OCI-LY1 (cell line): ENCODE measurements at regions not wholly inside any gene's neighbourhood (a gene's known extent, or its start where the extent isn't known, plus 50 kb on each side); places are given as distances from the start of the nearest gene placed in this dataset.

ENCODE experiments used
- H2AFZ ChIP-seq: fragments of 200-600 bp; sonication (generic), shearing (Covaris generic); 2 replicates; pipeline ENCODE4 v1.6.0; 2014; ENCODE audit warnings: antibody characterized with exemption, mild to moderate bottlenecking, low read length
- H3F3A ChIP-seq: fragments of 200-600 bp; sonication (generic), shearing (Covaris generic); 2 replicates; pipeline ENCODE4 v1.6.0; 2014; ENCODE audit warnings: mild to moderate bottlenecking, antibody characterized with exemption, low read length, moderate library complexity; ENCODE audit not compliant: insufficient read depth
- H3K27ac ChIP-seq: fragments of 200-600 bp; sonication (generic); 2 replicates; pipeline ENCODE4 v1.5.1; 2014; ENCODE audit warnings: low read length, mixed run types, mild to moderate bottlenecking, low read depth; ENCODE audit not compliant: poor library complexity, severe bottlenecking
- H3K27me3 ChIP-seq: fragments of 200-600 bp; sonication (generic); 2 replicates; pipeline ENCODE4 v1.6.0; 2014; ENCODE audit warnings: antibody characterized with exemption, mild to moderate bottlenecking, low read length, moderate library complexity; ENCODE audit not compliant: insufficient read depth
- H3K36me3 ChIP-seq: fragments of 200-600 bp; sonication (generic); 2 replicates; pipeline ENCODE4 v1.6.1; 2014; ENCODE audit warnings: mild to moderate bottlenecking, antibody characterized with exemption, low read length, moderate library complexity, mixed read lengths; ENCODE audit not compliant: insufficient read depth
- H3K4me1 ChIP-seq: fragments of 200-600 bp; sonication (generic); 2 replicates; pipeline ENCODE4 v1.5.1; 2014; ENCODE audit warnings: mild to moderate bottlenecking, low read length, moderate library complexity; ENCODE audit not compliant: insufficient read depth, severe bottlenecking
- H3K4me2 ChIP-seq: fragments of 200-600 bp; sonication (generic), shearing (Covaris generic); 2 replicates; pipeline ENCODE4 v1.6.1; 2014; ENCODE audit warnings: low read length
- H3K4me3 ChIP-seq: fragments of 200-600 bp; sonication (generic); 2 replicates; pipeline ENCODE4 v1.5.1; 2014; ENCODE audit warnings: low read length, low read depth, mild to moderate bottlenecking, mixed read lengths; ENCODE audit not compliant: poor library complexity, severe bottlenecking
- H3K79me2 ChIP-seq: fragments of 200-600 bp; shearing (Covaris generic); 2 replicates; pipeline ENCODE4 v1.6.1; 2016; ENCODE audit warnings: mixed run types, low read length, mixed read lengths; ENCODE audit not compliant: insufficient read depth
- H3K9ac ChIP-seq: fragments of 200-600 bp; sonication (generic), shearing (Covaris generic); 2 replicates; pipeline ENCODE4 v1.6.1; 2014; ENCODE audit warnings: mild to moderate bottlenecking, low read length, mixed read lengths
- H3K9me2 ChIP-seq: fragments of 200-600 bp; sonication (generic), shearing (Covaris generic); 2 replicates; pipeline ENCODE4 v1.6.1; 2014; ENCODE audit warnings: low read depth, mild to moderate bottlenecking, low read length, mixed read lengths
- H3K9me3 ChIP-seq: fragments of 200-600 bp; shearing (Covaris generic); 2 replicates; pipeline ENCODE4 v1.6.1; 2014; ENCODE audit warnings: low read length, mixed read lengths
- H4K20me1 ChIP-seq: fragments of 200-600 bp; sonication (generic), shearing (Covaris generic); 2 replicates; pipeline ENCODE4 v1.6.0; 2016; ENCODE audit warnings: mild to moderate bottlenecking, low read length; ENCODE audit not compliant: insufficient read depth
- CTCF ChIP-seq: fragments of 200-600 bp; sonication (generic), shearing (Covaris generic); IDR thresholded peaks from 2 replicates; pipeline ENCODE4 v1.5.1; 2017; ENCODE audit warnings: mild to moderate bottlenecking, antibody characterized with exemption, low read length, moderate library complexity, mixed read lengths
- EZH2 ChIP-seq: fragments of 200-600 bp; sonication (generic), shearing (Covaris generic); IDR thresholded peaks from 2 replicates; pipeline ENCODE4 v1.8.0; 2017; ENCODE audit warnings: borderline replicate concordance, mixed run types, mild to moderate bottlenecking, antibody characterized with exemption, low read length, moderate library complexity, mixed read lengths

GRCh38 chr2:147330925-147331324 lies 513.9 kb upstream of the ACVR2A start:
- no peak overlapping the region for H3K4me3 ChIP-seq
- H3K9ac ChIP-seq = no peak overlapping the region
- TF ChIP-seq EZH2 (no peak), CTCF (no peak)
- no peaks in the 10 kb centered on the region for H3F3A ChIP-seq
- no peaks in the 10 kb centered on the region for H3K36me3 ChIP-seq
- no peak overlapping the region for H2AFZ ChIP-seq
- no peaks in the 10 kb centered on the region for H4K20me1 ChIP-seq
- H3K9me3 ChIP-seq = no peaks in the 10 kb centered on the region
- no peak overlapping the region for H3K27ac ChIP-seq
- H3K79me2 ChIP-seq = no peaks in the 10 kb centered on the region
- no peaks in the 10 kb centered on the region for H3K4me1 ChIP-seq
- no peaks in the 10 kb centered on the region for H3K9me2 ChIP-seq
- H3K27me3 ChIP-seq = no peaks in the 10 kb centered on the region
- H3K4me2 ChIP-seq = no peak overlapping the region

- no peaks in the 10 kb centered on the region for H3K9me2 ChIP-seq
- H3K27me3 ChIP-seq = no peaks in the 10 kb centered on the region
- H3K4me3 ChIP-seq = no peak overlapping the region
- H4K20me1 ChIP-seq = no peaks in the 10 kb centered on the region
- H3K4me1 ChIP-seq = no peaks in the 10 kb centered on the region
- H2AFZ ChIP-seq = no peak overlapping the region
- H3K9ac ChIP-seq = no peak overlapping the region
- no peaks in the 10 kb centered on the region for H3K9me3 ChIP-seq
- no peaks in the 10 kb centered on the region for H3F3A ChIP-seq
- TF ChIP-seq CTCF (no peak), EZH2 (no peak)
- no peaks in the 10 kb centered on the region for H3K36me3 ChIP-seq
- H3K27ac ChIP-seq = no peak overlapping the region
- H3K4me2 ChIP-seq = no peak overlapping the region
- no peaks in the 10 kb centered on the region for H3K79me2 ChIP-seq
Observed at GRCh38 chr2:147327613-147328012, 517.2 kb upstream of the ACVR2A start.

- H3K4me1 ChIP-seq = no peaks in the 10 kb centered on the region
- no peaks in the 10 kb centered on the region for H3K79me2 ChIP-seq
- no peak overlapping the region for H3K9ac ChIP-seq
- H3K9me3 ChIP-seq = no peaks in the 10 kb centered on the region
- no peak overlapping the region for H3K4me2 ChIP-seq
- no peak overlapping the region for H3K27ac ChIP-seq
- TF ChIP-seq CTCF (no peak), EZH2 (no peak)
- H2AFZ ChIP-seq = no peak overlapping the region
- no peaks in the 10 kb centered on the region for H3F3A ChIP-seq
- no peaks in the 10 kb centered on the region for H3K36me3 ChIP-seq
- H3K27me3 ChIP-seq = no peaks in the 10 kb centered on the region
- H3K4me3 ChIP-seq = no peak overlapping the region
- no peaks in the 10 kb centered on the region for H3K9me2 ChIP-seq
- no peaks in the 10 kb centered on the region for H4K20me1 ChIP-seq
Observed at GRCh38 chr2:147325990-147326389, 518.8 kb upstream of the ACVR2A start.
